ENCODE measurements at regions not wholly inside any gene's neighbourhood (a gene's known extent, or its start where the extent isn't known, plus 50 kb on each side); places are given as distances from the start of the nearest gene placed in this dataset.

DNA sequence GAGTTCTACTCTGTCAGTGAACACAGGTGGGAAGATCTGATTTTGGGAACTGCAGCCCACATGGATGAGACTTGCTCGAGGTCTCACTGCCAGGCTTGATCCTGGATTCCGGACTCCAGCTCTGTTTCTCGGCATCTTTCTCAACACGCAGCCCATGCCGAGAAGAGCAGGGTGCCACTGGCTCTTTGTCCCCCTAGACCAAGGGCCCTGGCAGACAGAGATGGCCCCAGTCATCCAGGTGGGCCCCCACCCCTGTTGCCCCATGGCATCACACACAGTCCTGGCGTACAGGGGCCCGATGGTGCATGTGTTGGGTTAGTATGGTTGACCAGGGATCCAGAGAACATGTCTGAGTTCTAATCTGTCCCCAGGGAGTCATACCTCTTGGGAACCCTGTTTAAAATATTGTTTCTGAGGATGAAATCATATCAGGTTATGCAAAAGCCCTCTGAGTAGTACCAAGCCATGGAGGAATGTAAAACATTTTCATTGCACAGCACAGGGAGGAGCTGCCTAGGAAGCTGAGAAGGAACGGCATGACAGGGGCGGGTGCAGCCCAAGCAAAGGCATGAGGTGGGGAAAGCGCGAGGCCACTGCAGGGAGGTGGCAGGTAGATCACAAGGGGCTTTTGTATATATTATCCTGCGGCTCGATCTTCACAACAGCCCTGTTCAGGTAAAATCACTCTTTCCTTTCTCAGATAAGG lies 320.6 kb downstream of the UACA start:
- TF ChIP-seq MAFK (IDR thresholded peaks at IDR 0.05; ENCODE audit: low read depth, low read length) (no peak), POLR2A (IDR thresholded peaks at IDR 0.05; ENCODE audit: low read depth, low read length) (no peak), CHD1 (IDR thresholded peaks at IDR 0.05; ENCODE audit: low read depth, low read length) (no peak), SMC3 (IDR thresholded peaks at IDR 0.05; ENCODE audit: low read depth, low read length) (no peak), MXI1 (IDR thresholded peaks at IDR 0.05; ENCODE audit: borderline replicate concordance, low read depth, low read length) (no peak), FOS (IDR thresholded peaks at IDR 0.05; ENCODE audit: low read depth, low read length) (no peak)
- TF ChIP-seq, protein P1, sequence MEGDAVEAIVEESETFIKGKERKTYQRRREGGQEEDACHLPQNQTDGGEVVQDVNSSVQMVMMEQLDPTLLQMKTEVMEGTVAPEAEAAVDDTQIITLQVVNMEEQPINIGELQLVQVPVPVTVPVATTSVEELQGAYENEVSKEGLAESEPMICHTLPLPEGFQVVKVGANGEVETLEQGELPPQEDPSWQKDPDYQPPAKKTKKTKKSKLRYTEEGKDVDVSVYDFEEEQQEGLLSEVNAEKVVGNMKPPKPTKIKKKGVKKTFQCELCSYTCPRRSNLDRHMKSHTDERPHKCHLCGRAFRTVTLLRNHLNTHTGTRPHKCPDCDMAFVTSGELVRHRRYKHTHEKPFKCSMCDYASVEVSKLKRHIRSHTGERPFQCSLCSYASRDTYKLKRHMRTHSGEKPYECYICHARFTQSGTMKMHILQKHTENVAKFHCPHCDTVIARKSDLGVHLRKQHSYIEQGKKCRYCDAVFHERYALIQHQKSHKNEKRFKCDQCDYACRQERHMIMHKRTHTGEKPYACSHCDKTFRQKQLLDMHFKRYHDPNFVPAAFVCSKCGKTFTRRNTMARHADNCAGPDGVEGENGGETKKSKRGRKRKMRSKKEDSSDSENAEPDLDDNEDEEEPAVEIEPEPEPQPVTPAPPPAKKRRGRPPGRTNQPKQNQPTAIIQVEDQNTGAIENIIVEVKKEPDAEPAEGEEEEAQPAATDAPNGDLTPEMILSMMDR (conservative IDR thresholded peaks at IDR 0.05; ENCODE audit: low read depth, low read length): no peak
- TF ChIP-seq, protein P2, sequence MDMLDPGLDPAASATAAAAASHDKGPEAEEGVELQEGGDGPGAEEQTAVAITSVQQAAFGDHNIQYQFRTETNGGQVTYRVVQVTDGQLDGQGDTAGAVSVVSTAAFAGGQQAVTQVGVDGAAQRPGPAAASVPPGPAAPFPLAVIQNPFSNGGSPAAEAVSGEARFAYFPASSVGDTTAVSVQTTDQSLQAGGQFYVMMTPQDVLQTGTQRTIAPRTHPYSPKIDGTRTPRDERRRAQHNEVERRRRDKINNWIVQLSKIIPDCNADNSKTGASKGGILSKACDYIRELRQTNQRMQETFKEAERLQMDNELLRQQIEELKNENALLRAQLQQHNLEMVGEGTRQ (IDR thresholded peaks at IDR 0.05; ENCODE audit: low read depth, low read length): no peak
